ENCODE measurements at regions not wholly inside any gene's neighbourhood (a gene's known extent, or its start where the extent isn't known, plus 50 kb on each side); places are given as distances from the start of the nearest gene placed in this dataset.

GRCh38 chr21:21851205-21851604, 853.0 kb downstream of the NCAM2 start:
- TF ChIP-seq CTCF (IDR thresholded peaks at IDR 0.05; ENCODE audit: insufficient read depth, low read length, poor library complexity, severe bottlenecking) = no peak
- TF ChIP-seq EZH2phosphoT487 (conservative IDR thresholded peaks at IDR 0.05; ENCODE audit: low read length) = no peak
